Lower leg skin (tissue), 3 donors: ENCODE measurements at regions not wholly inside any gene's neighbourhood (a gene's known extent, or its start where the extent isn't known, plus 50 kb on each side); places are given as distances from the start of the nearest gene placed in this dataset.

Experiments used
- CTCF ChIP-seq, 3 donors: fragments of 450-650 bp; IDR thresholded peaks; one replicate each; pipeline ENCODE4 v1.5.1; 2016; ENCODE audit warnings: antibody characterized with exemption in 3 of 3, mild to moderate bottlenecking in 3 of 3, moderate library complexity in 2 of 3
- POLR2A ChIP-seq, 2 donors: fragments of 450-650 bp; IDR thresholded peaks; one replicate each; pipeline ENCODE4 v1.6.1; 2016 to 2017; ENCODE audit warnings: antibody characterized with exemption in 2 of 2, mild to moderate bottlenecking in 1 of 2, moderate library complexity in 1 of 2

GRCh38 chr16:22699356-22699755 is 114.6 kb upstream of the HS3ST2 start:
- no peak for TF ChIP-seq CTCF (IDR thresholded peaks at IDR 0.05)
- TF ChIP-seq POLR2A (IDR thresholded peaks at IDR 0.05), result no peak
